Nephron (organoid): ENCODE measurements at regions not wholly inside any gene's neighbourhood (a gene's known extent, or its start where the extent isn't known, plus 50 kb on each side); places are given as distances from the start of the nearest gene placed in this dataset.
A peak's percentile ranks its signal among the peaks of the same experiment; 100 is the strongest.

Experiments used
- H3K27ac Mint-ChIP-seq, 3 experiments: 2 replicates each; pipeline ENCODE4 v1.8.0; 2020; ENCODE audit warnings: mixed read lengths in 3 of 3, mild to moderate bottlenecking in 2 of 3, moderate library complexity in 1 of 3
- H3K27me3 Mint-ChIP-seq: 2 replicates; pipeline ENCODE4 v1.8.0; 2021; ENCODE audit warnings: low read depth, mild to moderate bottlenecking, moderate library complexity, mixed read lengths
- H3K36me3 Mint-ChIP-seq: 2 replicates; pipeline ENCODE4 v1.8.0; 2020; ENCODE audit warnings: low read depth, mixed read lengths
- H3K4me1 Mint-ChIP-seq: 2 replicates; pipeline ENCODE4 v1.8.0; 2020; ENCODE audit warnings: mixed read lengths
- H3K4me3 Mint-ChIP-seq, 3 experiments: 2 replicates each; pipeline ENCODE4 v1.8.0; 2020; ENCODE audit warnings: mild to moderate bottlenecking in 3 of 3, mixed read lengths in 3 of 3, moderate library complexity in 2 of 3
- H3K9me3 Mint-ChIP-seq: 2 replicates; pipeline ENCODE4 v1.8.0; 2020; ENCODE audit warnings: mixed read lengths
- TF ChIP-seq, protein P1 (sequence below), 3 experiments: fragments of 200-600 bp; sonication (generic); IDR thresholded peaks; one replicate each; pipeline ENCODE4 v1.5.0; 2021; ENCODE audit warnings: antibody characterized with exemption in 3 of 3; ENCODE audit not compliant: unreplicated experiment in 3 of 3

DNA sequence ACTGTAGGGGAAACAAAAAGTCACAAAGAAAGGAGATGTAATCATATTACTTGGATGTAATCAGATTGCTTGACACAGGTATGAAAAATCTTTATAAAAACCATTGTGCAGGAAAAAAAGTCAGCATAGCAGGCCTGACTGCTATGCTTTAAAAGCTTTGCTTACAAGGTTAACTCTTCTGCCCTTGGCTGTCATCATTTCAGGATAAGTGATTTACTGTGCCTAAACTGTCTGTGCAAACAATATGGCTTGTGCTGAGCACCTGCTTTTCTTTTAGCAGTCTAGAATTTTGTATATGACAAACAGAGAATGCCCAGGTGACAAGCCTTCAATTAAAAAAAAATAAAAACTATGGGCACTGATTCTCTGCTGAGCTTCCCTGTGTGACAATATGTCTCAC lies 63.8 kb upstream of the PLEKHG7 start:
- no peak overlapping the region for H3K27ac Mint-ChIP-seq
- peaks cover 8% of the 10 kb centered on the region for H3K9me3 Mint-ChIP-seq
- no peaks in the 10 kb centered on the region for H3K27me3 Mint-ChIP-seq
- H3K4me1 Mint-ChIP-seq: peaks cover 3% of the 10 kb centered on the region
- H3K4me3 Mint-ChIP-seq: no peak overlapping the region
- TF ChIP-seq, protein P1, sequence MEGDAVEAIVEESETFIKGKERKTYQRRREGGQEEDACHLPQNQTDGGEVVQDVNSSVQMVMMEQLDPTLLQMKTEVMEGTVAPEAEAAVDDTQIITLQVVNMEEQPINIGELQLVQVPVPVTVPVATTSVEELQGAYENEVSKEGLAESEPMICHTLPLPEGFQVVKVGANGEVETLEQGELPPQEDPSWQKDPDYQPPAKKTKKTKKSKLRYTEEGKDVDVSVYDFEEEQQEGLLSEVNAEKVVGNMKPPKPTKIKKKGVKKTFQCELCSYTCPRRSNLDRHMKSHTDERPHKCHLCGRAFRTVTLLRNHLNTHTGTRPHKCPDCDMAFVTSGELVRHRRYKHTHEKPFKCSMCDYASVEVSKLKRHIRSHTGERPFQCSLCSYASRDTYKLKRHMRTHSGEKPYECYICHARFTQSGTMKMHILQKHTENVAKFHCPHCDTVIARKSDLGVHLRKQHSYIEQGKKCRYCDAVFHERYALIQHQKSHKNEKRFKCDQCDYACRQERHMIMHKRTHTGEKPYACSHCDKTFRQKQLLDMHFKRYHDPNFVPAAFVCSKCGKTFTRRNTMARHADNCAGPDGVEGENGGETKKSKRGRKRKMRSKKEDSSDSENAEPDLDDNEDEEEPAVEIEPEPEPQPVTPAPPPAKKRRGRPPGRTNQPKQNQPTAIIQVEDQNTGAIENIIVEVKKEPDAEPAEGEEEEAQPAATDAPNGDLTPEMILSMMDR (IDR thresholded peaks at IDR 0.05; ENCODE audit: unreplicated experiment in 3 of 3): no peak
- H3K36me3 Mint-ChIP-seq: no peaks in the 10 kb centered on the region

DNA sequence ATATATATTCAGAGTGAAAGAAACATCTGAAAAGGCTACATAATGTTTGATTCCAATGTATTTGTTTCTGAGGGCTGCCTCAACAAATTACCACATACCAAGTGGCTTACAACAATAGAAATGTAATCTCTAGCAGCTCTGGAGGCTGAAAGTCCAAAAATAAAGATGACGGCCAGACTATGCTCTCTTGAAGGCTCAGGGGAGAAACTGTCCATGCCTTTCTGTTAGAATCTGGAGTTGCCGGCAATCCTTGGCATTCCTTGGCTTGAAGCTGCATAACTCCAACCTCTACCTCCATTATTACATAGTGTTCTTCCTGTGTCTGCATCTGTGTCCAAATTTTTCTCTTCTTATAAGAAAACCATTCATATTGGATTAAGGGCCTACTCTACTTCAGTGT lies 68.1 kb upstream of the PLEKHG7 start:
- no peak overlapping the region for H3K27ac Mint-ChIP-seq
- peaks cover 9% of the 10 kb centered on the region for H3K4me1 Mint-ChIP-seq
- H3K36me3 Mint-ChIP-seq: no peaks in the 10 kb centered on the region
- peaks cover 11% of the 10 kb centered on the region for H3K27me3 Mint-ChIP-seq
- H3K4me3 Mint-ChIP-seq: no peak overlapping the region
- TF ChIP-seq, protein P1 (IDR thresholded peaks at IDR 0.05; ENCODE audit: unreplicated experiment in 3 of 3): no peak
- H3K9me3 Mint-ChIP-seq: no peaks in the 10 kb centered on the region

DNA sequence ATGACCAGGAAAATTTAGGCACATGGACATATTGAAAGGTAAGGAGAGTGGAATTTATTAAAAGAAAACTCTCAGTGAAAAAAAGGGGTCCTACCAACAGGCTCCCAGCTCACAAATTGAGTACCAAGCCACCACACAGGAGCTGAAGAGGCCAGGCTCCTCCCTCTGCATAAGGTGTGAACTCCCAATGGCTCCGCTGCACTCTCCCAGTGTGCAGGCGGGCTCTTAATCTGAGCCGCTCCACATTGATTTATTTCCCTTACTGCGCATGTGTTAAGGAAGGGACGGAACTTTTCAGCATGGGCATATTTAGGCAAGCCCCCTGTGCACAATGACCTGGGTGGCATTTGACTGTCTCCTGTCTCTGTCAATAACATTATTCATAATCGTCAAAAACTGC lies 68.6 kb upstream of the PLEKHG7 start:
- TF ChIP-seq, protein P1 (IDR thresholded peaks at IDR 0.05; ENCODE audit: unreplicated experiment in 3 of 3): no peak
- Mint-ChIP-seq H3K36me3 (no peaks in the 10 kb centered on the region), H3K27ac (no peak overlapping the region), H3K4me3 (no peak overlapping the region), H3K4me1 (peaks cover 14% of the 10 kb centered on the region), H3K9me3 (no peaks in the 10 kb centered on the region), H3K27me3 (peaks cover 11% of the 10 kb centered on the region)

DNA sequence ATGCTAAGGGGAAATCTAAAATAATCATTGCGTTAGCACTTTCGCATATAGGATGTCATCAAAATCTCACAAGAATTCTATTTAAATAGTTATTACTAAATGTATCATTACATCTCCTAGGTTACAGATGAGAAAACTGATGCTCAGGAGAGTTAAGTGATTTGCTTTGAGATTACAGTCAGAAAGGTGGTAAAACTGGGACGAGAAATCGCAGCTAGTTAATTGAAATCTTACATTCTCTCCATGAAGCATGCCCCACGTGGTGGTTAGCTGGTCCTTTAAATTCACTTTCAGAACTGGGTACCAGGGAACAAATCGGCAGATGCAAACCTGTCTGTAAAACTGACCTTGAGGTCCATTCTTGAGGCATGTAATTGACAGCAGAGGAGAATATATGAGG lies 71.8 kb upstream of the PLEKHG7 start:
- Mint-ChIP-seq H3K4me3 (no peak overlapping the region), H3K27ac (no peak overlapping the region), H3K36me3 (no peaks in the 10 kb centered on the region), H3K27me3 (peaks cover 11% of the 10 kb centered on the region), H3K4me1 (peaks cover 19% of the 10 kb centered on the region), H3K9me3 (no peaks in the 10 kb centered on the region)
- TF ChIP-seq, protein P1 (IDR thresholded peaks at IDR 0.05; ENCODE audit: unreplicated experiment in 3 of 3): no peak

DNA sequence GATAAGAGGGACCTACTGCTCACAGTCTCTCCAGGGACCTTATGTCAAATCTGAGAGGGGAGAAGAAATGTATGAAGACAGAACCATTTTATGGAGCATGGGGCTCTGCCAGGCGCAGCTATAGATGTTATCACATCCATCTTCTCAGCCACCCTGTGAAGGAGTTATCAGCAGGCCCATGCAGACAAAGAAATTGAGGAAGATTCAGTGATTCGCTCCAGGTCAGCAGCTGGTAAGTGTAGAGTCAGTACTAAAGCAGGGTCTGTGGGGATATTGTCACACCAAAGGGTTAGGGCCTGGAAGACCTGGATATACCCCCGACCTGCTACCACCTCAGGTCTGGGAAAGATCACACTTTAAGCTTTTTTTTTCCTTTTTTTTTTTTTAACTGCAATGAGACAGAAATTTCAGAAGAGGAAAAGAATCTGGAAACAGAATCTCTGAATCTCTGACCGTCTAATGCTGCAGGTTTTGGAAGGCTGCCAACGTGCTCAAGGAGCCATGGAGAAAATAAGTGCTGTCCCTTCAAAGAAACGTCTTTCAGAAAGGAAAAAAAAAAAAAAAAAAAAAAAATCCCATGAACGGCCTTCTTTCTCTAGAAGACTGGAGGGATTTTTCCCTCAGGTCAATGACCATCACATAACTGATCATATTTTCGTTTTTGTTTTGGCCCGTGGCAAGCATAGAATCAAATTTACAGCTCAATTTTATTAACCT lies 73.3 kb upstream of the PLEKHG7 start:
- Mint-ChIP-seq H3K27ac (peak overlapping the region; percentile 64 to 76 (median 67)), H3K4me3 (peak overlapping the region in 1 of 3 experiments; percentile 4), H3K36me3 (no peaks in the 10 kb centered on the region), H3K9me3 (no peaks in the 10 kb centered on the region), H3K4me1 (peaks cover 18% of the 10 kb centered on the region), H3K27me3 (peaks cover 11% of the 10 kb centered on the region)
- TF ChIP-seq, protein P1 (IDR thresholded peaks at IDR 0.05; ENCODE audit: unreplicated experiment in 3 of 3): no peak

DNA sequence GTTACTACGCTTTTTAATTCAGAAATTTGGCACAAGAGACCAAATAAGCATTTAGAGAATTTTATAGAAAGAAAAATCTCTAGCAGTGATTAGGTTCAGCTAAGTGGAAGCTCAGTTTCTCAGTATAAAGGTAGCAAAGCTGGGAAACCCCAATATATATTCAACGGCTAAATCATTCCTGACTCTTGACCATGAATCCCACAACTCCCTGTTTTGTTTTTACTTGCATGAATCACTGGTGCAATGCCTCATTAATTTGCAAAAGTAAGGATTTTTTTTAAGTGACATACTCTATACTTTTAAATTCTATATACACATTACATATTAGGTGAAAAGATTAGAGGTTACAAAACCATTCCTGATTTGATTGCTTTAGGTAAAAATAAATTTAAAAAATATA lies 74.3 kb upstream of the PLEKHG7 start:
- Mint-ChIP-seq H3K4me3 (no peak overlapping the region), H3K4me1 (peaks cover 16% of the 10 kb centered on the region), H3K27me3 (peaks cover 8% of the 10 kb centered on the region), H3K9me3 (no peaks in the 10 kb centered on the region), H3K36me3 (no peaks in the 10 kb centered on the region), H3K27ac (peak overlapping the region in 1 of 3 experiments; percentile 42)
- TF ChIP-seq, protein P1 (IDR thresholded peaks at IDR 0.05; ENCODE audit: unreplicated experiment in 3 of 3): no peak
